ENCODE measurements at regions not wholly inside any gene's neighbourhood (a gene's known extent, or its start where the extent isn't known, plus 50 kb on each side); places are given as distances from the start of the nearest gene placed in this dataset.

DNA sequence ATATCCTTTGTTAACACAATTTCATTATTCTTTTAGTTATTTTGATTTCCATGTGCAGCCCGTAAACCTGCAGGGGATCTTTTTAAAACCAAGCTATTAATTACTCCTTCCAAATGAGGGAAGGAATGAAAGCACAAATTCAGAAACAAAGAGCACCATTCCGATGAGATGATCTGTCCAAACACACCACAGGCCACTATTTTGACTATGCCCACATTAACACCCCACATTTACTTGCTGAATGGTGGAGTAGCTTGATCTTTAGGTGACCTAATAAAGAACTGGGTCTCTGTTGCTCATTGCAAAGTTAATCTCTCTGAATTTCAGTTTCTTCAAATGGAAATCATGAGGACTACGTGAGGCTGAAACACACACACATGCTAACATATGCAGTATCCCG is 218.0 kb downstream of the IRS1 start:
- TF ChIP-seq, protein P1, sequence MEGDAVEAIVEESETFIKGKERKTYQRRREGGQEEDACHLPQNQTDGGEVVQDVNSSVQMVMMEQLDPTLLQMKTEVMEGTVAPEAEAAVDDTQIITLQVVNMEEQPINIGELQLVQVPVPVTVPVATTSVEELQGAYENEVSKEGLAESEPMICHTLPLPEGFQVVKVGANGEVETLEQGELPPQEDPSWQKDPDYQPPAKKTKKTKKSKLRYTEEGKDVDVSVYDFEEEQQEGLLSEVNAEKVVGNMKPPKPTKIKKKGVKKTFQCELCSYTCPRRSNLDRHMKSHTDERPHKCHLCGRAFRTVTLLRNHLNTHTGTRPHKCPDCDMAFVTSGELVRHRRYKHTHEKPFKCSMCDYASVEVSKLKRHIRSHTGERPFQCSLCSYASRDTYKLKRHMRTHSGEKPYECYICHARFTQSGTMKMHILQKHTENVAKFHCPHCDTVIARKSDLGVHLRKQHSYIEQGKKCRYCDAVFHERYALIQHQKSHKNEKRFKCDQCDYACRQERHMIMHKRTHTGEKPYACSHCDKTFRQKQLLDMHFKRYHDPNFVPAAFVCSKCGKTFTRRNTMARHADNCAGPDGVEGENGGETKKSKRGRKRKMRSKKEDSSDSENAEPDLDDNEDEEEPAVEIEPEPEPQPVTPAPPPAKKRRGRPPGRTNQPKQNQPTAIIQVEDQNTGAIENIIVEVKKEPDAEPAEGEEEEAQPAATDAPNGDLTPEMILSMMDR (IDR thresholded peaks at IDR 0.05) = no peak
- no peak for TF ChIP-seq POLR2AphosphoS5 (IDR thresholded peaks at IDR 0.05; ENCODE audit: low read depth, low read length)
- TF ChIP-seq, protein P2, sequence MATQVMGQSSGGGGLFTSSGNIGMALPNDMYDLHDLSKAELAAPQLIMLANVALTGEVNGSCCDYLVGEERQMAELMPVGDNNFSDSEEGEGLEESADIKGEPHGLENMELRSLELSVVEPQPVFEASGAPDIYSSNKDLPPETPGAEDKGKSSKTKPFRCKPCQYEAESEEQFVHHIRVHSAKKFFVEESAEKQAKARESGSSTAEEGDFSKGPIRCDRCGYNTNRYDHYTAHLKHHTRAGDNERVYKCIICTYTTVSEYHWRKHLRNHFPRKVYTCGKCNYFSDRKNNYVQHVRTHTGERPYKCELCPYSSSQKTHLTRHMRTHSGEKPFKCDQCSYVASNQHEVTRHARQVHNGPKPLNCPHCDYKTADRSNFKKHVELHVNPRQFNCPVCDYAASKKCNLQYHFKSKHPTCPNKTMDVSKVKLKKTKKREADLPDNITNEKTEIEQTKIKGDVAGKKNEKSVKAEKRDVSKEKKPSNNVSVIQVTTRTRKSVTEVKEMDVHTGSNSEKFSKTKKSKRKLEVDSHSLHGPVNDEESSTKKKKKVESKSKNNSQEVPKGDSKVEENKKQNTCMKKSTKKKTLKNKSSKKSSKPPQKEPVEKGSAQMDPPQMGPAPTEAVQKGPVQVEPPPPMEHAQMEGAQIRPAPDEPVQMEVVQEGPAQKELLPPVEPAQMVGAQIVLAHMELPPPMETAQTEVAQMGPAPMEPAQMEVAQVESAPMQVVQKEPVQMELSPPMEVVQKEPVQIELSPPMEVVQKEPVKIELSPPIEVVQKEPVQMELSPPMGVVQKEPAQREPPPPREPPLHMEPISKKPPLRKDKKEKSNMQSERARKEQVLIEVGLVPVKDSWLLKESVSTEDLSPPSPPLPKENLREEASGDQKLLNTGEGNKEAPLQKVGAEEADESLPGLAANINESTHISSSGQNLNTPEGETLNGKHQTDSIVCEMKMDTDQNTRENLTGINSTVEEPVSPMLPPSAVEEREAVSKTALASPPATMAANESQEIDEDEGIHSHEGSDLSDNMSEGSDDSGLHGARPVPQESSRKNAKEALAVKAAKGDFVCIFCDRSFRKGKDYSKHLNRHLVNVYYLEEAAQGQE (IDR thresholded peaks at IDR 0.05; ENCODE audit: insufficient read depth in 1 of 2, low read depth in 2 of 2, low read length in 1 of 2) = no peak
- TF ChIP-seq SIN3A (IDR thresholded peaks at IDR 0.05; ENCODE audit: borderline replicate concordance, insufficient read depth, low read depth, low read length) = no peak
- no peak for TF ChIP-seq TCF7L2 (IDR thresholded peaks at IDR 0.05; ENCODE audit: low read depth, low read length)

Data from Panc1 (cell line).